ENCODE measurements at regions not wholly inside any gene's neighbourhood (a gene's known extent, or its start where the extent isn't known, plus 50 kb on each side); places are given as distances from the start of the nearest gene placed in this dataset.

GRCh38 chr16:74030000-74030706 is 266.5 kb upstream of the PSMD7 start:
- DNase-seq: no peak

- DNase-seq: no peak
Observed at GRCh38 chr16:74029115-74029792, 267.4 kb upstream of the PSMD7 start.

- DNase-seq: no peak
Observed at GRCh38 chr16:74026373-74027281, 270.0 kb upstream of the PSMD7 start.

- no peak for DNase-seq
Observed at GRCh38 chr16:74024953-74025352, 271.7 kb upstream of the PSMD7 start.

- no peak for DNase-seq
Observed at GRCh38 chr16:74020095-74020670, 276.4 kb upstream of the PSMD7 start.

- no peak for DNase-seq
Observed at GRCh38 chr16:74019612-74020011, 277.0 kb upstream of the PSMD7 start.

- DNase-seq: no peak
Observed at GRCh38 chr16:74015953-74016352, 280.7 kb upstream of the PSMD7 start.

- no peak for DNase-seq
Observed at GRCh38 chr16:73998707-73999106, 297.9 kb upstream of the PSMD7 start.

GRCh38 chr16:73997971-73998370 is 298.6 kb upstream of the PSMD7 start:
- no peak for DNase-seq

GRCh38 chr16:73997340-73997711 is 299.3 kb upstream of the PSMD7 start:
- no peak for DNase-seq

GRCh38 chr16:73996624-73997339 is 299.8 kb upstream of the PSMD7 start:
- no peak for DNase-seq

- DNase-seq: no peak
Observed at GRCh38 chr16:73993878-73994277, 302.7 kb upstream of the PSMD7 start.

- DNase-seq: no peak
Observed at GRCh38 chr16:73978407-73978784, 318.2 kb upstream of the PSMD7 start.

GRCh38 chr16:73976644-73977043 is 320.0 kb upstream of the PSMD7 start:
- no peak for DNase-seq

- DNase-seq: no peak
Observed at GRCh38 chr16:73973174-73973573, 323.4 kb upstream of the PSMD7 start.

- no peak for DNase-seq
Observed at GRCh38 chr16:73966851-73967250, 329.8 kb upstream of the PSMD7 start.

- DNase-seq: no peak
Observed at GRCh38 chr16:73965591-73965990, 331.0 kb upstream of the PSMD7 start.

GRCh38 chr16:73956587-73957494 is 339.8 kb upstream of the PSMD7 start:
- peak; percentile 27 for DNase-seq

- no peak for DNase-seq
Observed at GRCh38 chr16:73955702-73956101, 340.9 kb upstream of the PSMD7 start.

- no peak for DNase-seq
Observed at GRCh38 chr16:73955255-73955654, 341.4 kb upstream of the PSMD7 start.

- DNase-seq: no peak
Observed at GRCh38 chr16:73951481-73951880, 345.1 kb upstream of the PSMD7 start.

Data from KG1 (cell line).